ENCODE measurements at regions not wholly inside any gene's neighbourhood (a gene's known extent, or its start where the extent isn't known, plus 50 kb on each side); places are given as distances from the start of the nearest gene placed in this dataset.
"Not testable (repeated sequence)": the region's sequence is repeated elsewhere in the genome, so short reads cannot be mapped to it uniquely, and the experiment has no call there.

GRCh38 chr10:8316284-8316683 is 261.8 kb downstream of the GATA3 start:
- Histone ChIP-seq H3K4me1 (replicated peaks) (no peaks in the 10 kb centered on the region), H3K4me3 (no peak overlapping the region), H3K27ac (no peak overlapping the region), H3K36me3 (no peaks in the 10 kb centered on the region), H3K27me3 (replicated peaks; ENCODE audit: insufficient read depth) (no peaks in the 10 kb centered on the region), H3K9me3 (no peaks in the 10 kb centered on the region)
- no peak for TF ChIP-seq CTCF (IDR thresholded peaks at IDR 0.05)
- TF ChIP-seq POLR2A (IDR thresholded peaks at IDR 0.05), result no peak
- no peak for TF ChIP-seq POLR2AphosphoS5 (IDR thresholded peaks at IDR 0.05)
- 74% methylated on average over 6 of the region's 6 CpGs for WGBS
- no peak for DNase-seq (ENCODE audit: low spot score)
- intact Hi-C loops (cut with DNase I), result no loop called here

- DNase-seq (ENCODE audit: low spot score); H3K27ac ChIP-seq; intact Hi-C loops (cut with DNase I); H3K4me3 ChIP-seq; H3K9me3 ChIP-seq; H3K27me3 ChIP-seq (replicated peaks; ENCODE audit: insufficient read depth); H3K4me1 ChIP-seq (replicated peaks); H3K36me3 ChIP-seq: not testable (repeated sequence)
- 100% methylated on average over 2 of the region's 3 CpGs for WGBS
Measured at GRCh38 chr10:8318429-8318828, 263.9 kb downstream of the GATA3 start.

- intact Hi-C loops (cut with DNase I), result no loop called here
- Histone ChIP-seq H3K36me3 (no peaks in the 10 kb centered on the region), H3K4me1 (replicated peaks) (no peaks in the 10 kb centered on the region), H3K9me3 (no peaks in the 10 kb centered on the region), H3K4me3 (no peak overlapping the region), H3K27me3 (replicated peaks; ENCODE audit: insufficient read depth) (no peaks in the 10 kb centered on the region), H3K27ac (no peak overlapping the region)
- WGBS, result 92% methylated on average over 2 of the region's 2 CpGs
- no peak for DNase-seq (ENCODE audit: low spot score)
- no peak for TF ChIP-seq CTCF (IDR thresholded peaks at IDR 0.05)
Measured at GRCh38 chr10:8318956-8319355, 264.5 kb downstream of the GATA3 start.

GRCh38 chr10:8319704-8320103 is 265.2 kb downstream of the GATA3 start:
- Histone ChIP-seq H3K4me3 (no peak overlapping the region), H3K36me3 (no peaks in the 10 kb centered on the region), H3K4me1 (replicated peaks) (no peaks in the 10 kb centered on the region), H3K9me3 (no peaks in the 10 kb centered on the region), H3K27me3 (replicated peaks; ENCODE audit: insufficient read depth) (no peaks in the 10 kb centered on the region), H3K27ac (no peak overlapping the region)
- no peak for DNase-seq (ENCODE audit: low spot score)
- intact Hi-C loops (cut with DNase I), result no loop called here
- TF ChIP-seq CTCF (IDR thresholded peaks at IDR 0.05), result no peak
- no peak for TF ChIP-seq POLR2A (IDR thresholded peaks at IDR 0.05)
- no peak for TF ChIP-seq POLR2AphosphoS5 (IDR thresholded peaks at IDR 0.05)

GRCh38 chr10:8321990-8322389 is 267.5 kb downstream of the GATA3 start:
- no peaks in the 10 kb centered on the region for H3K9me3 ChIP-seq
- no peaks in the 10 kb centered on the region for H3K36me3 ChIP-seq
- H3K27ac ChIP-seq, result no peak overlapping the region
- 84% methylated on average over 2 of the region's 2 CpGs for WGBS
- no peak overlapping the region for H3K4me3 ChIP-seq
- intact Hi-C loops (cut with DNase I), result no loop called here
- H3K4me1 ChIP-seq (replicated peaks), result no peaks in the 10 kb centered on the region
- TF ChIP-seq CTCF (IDR thresholded peaks at IDR 0.05) (no peak), POLR2AphosphoS5 (IDR thresholded peaks at IDR 0.05) (no peak), POLR2A (IDR thresholded peaks at IDR 0.05) (no peak)
- DNase-seq (ENCODE audit: low spot score), result no peak
- no peaks in the 10 kb centered on the region for H3K27me3 ChIP-seq (replicated peaks; ENCODE audit: insufficient read depth)
